ENCODE measurements at regions not wholly inside any gene's neighbourhood (a gene's known extent, or its start where the extent isn't known, plus 50 kb on each side); places are given as distances from the start of the nearest gene placed in this dataset.

GRCh38 chr5:159777049-159777660 lies 139.1 kb upstream of the ADRA1B start:
- peaks cover 36% of the 10 kb centered on the region for H3K27me3 ChIP-seq
- H3K4me1 ChIP-seq (ENCODE audit: control insufficient read depth in 1 of 2, insufficient read depth in 1 of 2, low read depth in 1 of 2, low read length in 1 of 2), result no peaks in the 10 kb centered on the region
- no peak overlapping the region for H3K4me3 ChIP-seq (ENCODE audit: low read depth in 1 of 2, low read length in 1 of 2)
- H3K9me3 ChIP-seq, result no peaks in the 10 kb centered on the region
- H3K36me3 ChIP-seq, result no peaks in the 10 kb centered on the region
- no peak overlapping the region for H3K27ac ChIP-seq
- no peak for TF ChIP-seq CTCF (IDR thresholded peaks at IDR 0.05)

- Histone ChIP-seq H3K36me3 (no peaks in the 10 kb centered on the region), H3K4me1 (ENCODE audit: control insufficient read depth in 1 of 2, insufficient read depth in 1 of 2, low read depth in 1 of 2, low read length in 1 of 2) (no peaks in the 10 kb centered on the region), H3K27ac (no peak overlapping the region), H3K4me3 (ENCODE audit: low read depth in 1 of 2, low read length in 1 of 2) (no peak overlapping the region), H3K27me3 (peaks cover 14% of the 10 kb centered on the region), H3K9me3 (no peaks in the 10 kb centered on the region)
- no peak for TF ChIP-seq CTCF (IDR thresholded peaks at IDR 0.05)
These were observed 136.8 kb upstream of the ADRA1B start for GRCh38 chr5:159779481-159779880.

- Histone ChIP-seq H3K27ac (no peak overlapping the region), H3K36me3 (no peaks in the 10 kb centered on the region)
These were observed 136.0 kb upstream of the ADRA1B start for GRCh38 chr5:159780246-159780645.

GRCh38 chr5:159781626-159782157 lies 134.6 kb upstream of the ADRA1B start:
- Histone ChIP-seq H3K4me1 (ENCODE audit: control insufficient read depth in 1 of 2, insufficient read depth in 1 of 2, low read depth in 1 of 2, low read length in 1 of 2) (no peaks in the 10 kb centered on the region), H3K27ac (no peak overlapping the region)
- TF ChIP-seq CTCF (IDR thresholded peaks at IDR 0.05), result no peak

More at GRCh38 chr5:159780246-159780645, 136.0 kb upstream of the ADRA1B start:
- Histone ChIP-seq H3K4me3 (ENCODE audit: low read depth in 1 of 2, low read length in 1 of 2) (no peak overlapping the region), H3K9me3 (no peaks in the 10 kb centered on the region), H3K4me1 (ENCODE audit: control insufficient read depth in 1 of 2, insufficient read depth in 1 of 2, low read depth in 1 of 2, low read length in 1 of 2) (no peaks in the 10 kb centered on the region), H3K27me3 (peaks cover 9% of the 10 kb centered on the region)
- TF ChIP-seq CTCF (IDR thresholded peaks at IDR 0.05), result no peak

GRCh38 chr5:159782197-159782994 lies 133.9 kb upstream of the ADRA1B start:
- Histone ChIP-seq H3K27me3 (peaks cover 4% of the 10 kb centered on the region), H3K4me1 (ENCODE audit: control insufficient read depth in 1 of 2, insufficient read depth in 1 of 2, low read depth in 1 of 2, low read length in 1 of 2) (no peaks in the 10 kb centered on the region), H3K36me3 (no peaks in the 10 kb centered on the region), H3K9me3 (no peaks in the 10 kb centered on the region), H3K27ac (no peak overlapping the region), H3K4me3 (ENCODE audit: low read depth in 1 of 2, low read length in 1 of 2) (no peak overlapping the region)
- no peak for TF ChIP-seq CTCF (IDR thresholded peaks at IDR 0.05)

More at GRCh38 chr5:159781626-159782157, 134.6 kb upstream of the ADRA1B start:
- Histone ChIP-seq H3K27me3 (peaks cover 4% of the 10 kb centered on the region), H3K4me3 (ENCODE audit: low read depth in 1 of 2, low read length in 1 of 2) (no peak overlapping the region), H3K36me3 (no peaks in the 10 kb centered on the region), H3K9me3 (no peaks in the 10 kb centered on the region)
